ELF-1 (cell line): ENCODE measurements at regions not wholly inside any gene's neighbourhood (a gene's known extent, or its start where the extent isn't known, plus 50 kb on each side); places are given as distances from the start of the nearest gene placed in this dataset.

Experiments
- DNase-seq: peaks from one replicate; pipeline ENCODE4 v3.0.0-alpha.2; 2016; ENCODE audit warnings: low read depth, low spot score

GRCh38 chr6:109918227-109918626 is 59.9 kb upstream of the GPR6 start:
- no peak for DNase-seq

DNA sequence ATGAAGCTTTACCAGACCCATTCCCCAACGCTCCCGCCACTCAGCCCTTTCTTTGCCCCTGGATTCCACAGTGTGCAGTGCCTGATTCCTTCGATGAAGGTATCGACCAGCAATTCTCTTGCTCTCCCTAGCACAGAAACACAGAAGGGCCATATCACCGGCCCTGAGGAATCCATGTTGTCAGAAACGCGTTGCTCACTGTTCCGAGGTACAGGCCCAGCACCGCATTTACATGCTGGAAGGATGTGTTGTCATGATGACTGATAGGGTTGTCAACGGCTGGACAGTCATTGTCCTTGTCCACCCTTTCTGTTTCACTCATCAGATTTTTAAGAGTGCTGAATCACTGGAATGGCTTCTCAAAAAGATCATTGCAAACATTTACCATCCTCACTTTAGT is 57.2 kb upstream of the GPR6 start:
- no peak for DNase-seq

GRCh38 chr6:109922851-109923250 is 55.3 kb upstream of the GPR6 start:
- DNase-seq: no peak

- DNase-seq: no peak
Observed at GRCh38 chr6:109925075-109925474, 53.0 kb upstream of the GPR6 start.

- no peak for DNase-seq
Observed at GRCh38 chr6:109927052-109927451, 51.1 kb upstream of the GPR6 start.
